CD4-positive, alpha-beta T cell (primary cell): ENCODE measurements at regions not wholly inside any gene's neighbourhood (a gene's known extent, or its start where the extent isn't known, plus 50 kb on each side); places are given as distances from the start of the nearest gene placed in this dataset.
A peak's percentile ranks its signal among the peaks of the same experiment; 100 is the strongest.

ENCODE experiments used
- ATAC-seq: fragments of 200-7000 bp; cut with Tn5 transposase; one replicate; pipeline ENCODE4 v1.10.0; 2022; ENCODE audit warnings: mild to moderate bottlenecking; ENCODE audit not compliant: poor library complexity
- CTCF ChIA-PET: fragments of 350-600 bp; sonication (Branson Sonifier 250); formaldehyde crosslinking; loops from one replicate; lab custom pipeline; 2021; ENCODE audit warnings: antibody characterized with exemption, inconsistent platforms; lab: Charles Lee
- POLR2A ChIA-PET: fragments of 350-600 bp; sonication (Branson Sonifier 250); formaldehyde crosslinking; loops from one replicate; lab custom pipeline; 2021; ENCODE audit warnings: antibody characterized with exemption, inconsistent platforms; lab: Charles Lee
- DNase-seq, 14 experiments: peaks; one replicate each; pipeline ENCODE4 v3.0.0-alpha.2; 2013 to 2020; ENCODE audit warnings: mixed read lengths in 2 of 14
- H3K27ac ChIP-seq, 2 donors: one replicate each; pipeline versions ENCODE4 v1.5.1 to v1.7.0; 2013; ENCODE audit warnings: low read length in 2 of 2, low read depth in 1 of 2, mild to moderate bottlenecking in 1 of 2
- H3K27me3 ChIP-seq, 2 experiments: 1 replicate in 1 of 2; 2 replicates in 1 of 2; pipeline versions ENCODE4 v1.6.1 to v1.7.0; 2013; ENCODE audit warnings: low read length in 2 of 2, control low read depth in 1 of 2, mild to moderate bottlenecking in 1 of 2, moderate library complexity in 1 of 2; ENCODE audit not compliant: insufficient read depth in 2 of 2, control insufficient read depth in 1 of 2
- H3K36me3 ChIP-seq: one replicate; pipeline ENCODE4 v1.6.1; 2013; ENCODE audit warnings: low read length, control low read depth; ENCODE audit not compliant: insufficient read depth
- H3K4me1 ChIP-seq: one replicate; pipeline ENCODE4 v1.6.1; 2013; ENCODE audit warnings: low read length, control low read depth; ENCODE audit not compliant: insufficient read depth
- H3K4me3 ChIP-seq: one replicate; pipeline ENCODE4 v1.5.1; 2013; ENCODE audit warnings: mild to moderate bottlenecking, low read length, moderate library complexity
- H3K9me3 ChIP-seq, 2 experiments: 1 replicate in 1 of 2; 2 replicates in 1 of 2; pipeline versions ENCODE4 v1.6.1 to v1.7.0; 2013; ENCODE audit warnings: low read length in 2 of 2, mild to moderate bottlenecking in 2 of 2, control low read depth in 1 of 2, moderate library complexity in 1 of 2; ENCODE audit not compliant: control insufficient read depth in 1 of 2, insufficient read depth in 1 of 2
- H3K27ac Mint-ChIP-seq: one replicate; pipeline ENCODE4 v1.8.0; 2020; ENCODE audit warnings: mixed read lengths
- H3K27me3 Mint-ChIP-seq: one replicate; pipeline ENCODE4 v1.8.0; 2021; ENCODE audit warnings: mixed read lengths
- H3K36me3 Mint-ChIP-seq: one replicate; pipeline ENCODE4 v1.8.0; 2021; ENCODE audit warnings: low read depth, mixed read lengths
- H3K4me1 Mint-ChIP-seq: one replicate; pipeline ENCODE4 v1.8.0; 2021; ENCODE audit warnings: low read depth, mixed read lengths
- H3K4me3 Mint-ChIP-seq: one replicate; pipeline ENCODE4 v1.8.0; 2020; ENCODE audit warnings: mild to moderate bottlenecking, mixed read lengths
- H3K9me3 Mint-ChIP-seq: one replicate; pipeline ENCODE4 v1.8.0; 2020; ENCODE audit warnings: mixed read lengths
- intact Hi-C, 2 experiments: fragments of 100-400 bp; cut with DNase I in 1 of 2; cut with micrococcal nuclease in 1 of 2; formaldehyde crosslinking; loops; one replicate each; pipeline versions ENCODE4 v1.15.1 to v1.9.0; 2023 to 2025; cut with DNase I, micrococcal nuclease
- TF ChIP-seq, protein P1 (sequence below): fragments of 200-600 bp; IDR thresholded peaks from one replicate; pipeline ENCODE4 v1.8.0; 2022; ENCODE audit warnings: antibody characterized with exemption, mild to moderate bottlenecking

DNA sequence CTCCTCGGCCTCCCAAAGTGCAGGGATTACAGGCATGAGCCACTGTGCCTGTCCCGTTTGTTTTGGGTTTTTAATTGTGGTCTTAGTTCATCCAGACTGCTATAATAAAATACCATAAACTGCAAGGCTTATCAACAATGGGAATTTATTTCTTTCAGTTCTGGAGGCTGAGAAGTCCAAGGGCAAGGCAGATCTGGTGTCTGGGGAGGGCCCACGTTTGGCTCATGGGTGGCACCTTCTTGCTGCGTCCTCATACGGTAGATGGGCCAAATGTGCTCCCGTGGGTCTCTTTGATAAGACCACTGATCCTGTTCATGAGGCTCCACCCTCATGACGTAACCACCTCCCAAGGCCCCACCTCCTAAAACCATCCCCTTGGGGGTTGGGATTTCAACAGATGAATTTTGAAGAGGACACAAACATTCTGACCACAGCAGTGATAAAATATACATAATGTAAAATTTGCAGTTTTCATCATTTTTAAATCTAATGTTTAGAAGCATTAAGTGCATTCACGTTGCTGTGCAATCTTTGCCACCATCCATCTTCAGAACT, 133.4 kb upstream of the ERRFI1 start:
- Histone ChIP-seq H3K9me3 (no peaks in the 10 kb centered on the region), H3K27me3 (peaks cover 0 to 3% of the 10 kb centered on the region in 2 experiments), H3K4me1 (peaks cover 7% of the 10 kb centered on the region), H3K4me3 (no peak overlapping the region), H3K36me3 (no peaks in the 10 kb centered on the region), H3K27ac (no peak overlapping the region)
- ATAC-seq (no peak), DNase-seq (no peak)
- CTCF ChIA-PET: no interaction called here
- H3K27ac Mint-ChIP-seq: no peak overlapping the region
- peaks cover 9% of the 10 kb centered on the region for H3K27me3 Mint-ChIP-seq
- H3K4me1 Mint-ChIP-seq: peaks cover 3% of the 10 kb centered on the region
- POLR2A ChIA-PET: no interaction called here
- no peaks in the 10 kb centered on the region for H3K36me3 Mint-ChIP-seq
- TF ChIP-seq, protein P1, sequence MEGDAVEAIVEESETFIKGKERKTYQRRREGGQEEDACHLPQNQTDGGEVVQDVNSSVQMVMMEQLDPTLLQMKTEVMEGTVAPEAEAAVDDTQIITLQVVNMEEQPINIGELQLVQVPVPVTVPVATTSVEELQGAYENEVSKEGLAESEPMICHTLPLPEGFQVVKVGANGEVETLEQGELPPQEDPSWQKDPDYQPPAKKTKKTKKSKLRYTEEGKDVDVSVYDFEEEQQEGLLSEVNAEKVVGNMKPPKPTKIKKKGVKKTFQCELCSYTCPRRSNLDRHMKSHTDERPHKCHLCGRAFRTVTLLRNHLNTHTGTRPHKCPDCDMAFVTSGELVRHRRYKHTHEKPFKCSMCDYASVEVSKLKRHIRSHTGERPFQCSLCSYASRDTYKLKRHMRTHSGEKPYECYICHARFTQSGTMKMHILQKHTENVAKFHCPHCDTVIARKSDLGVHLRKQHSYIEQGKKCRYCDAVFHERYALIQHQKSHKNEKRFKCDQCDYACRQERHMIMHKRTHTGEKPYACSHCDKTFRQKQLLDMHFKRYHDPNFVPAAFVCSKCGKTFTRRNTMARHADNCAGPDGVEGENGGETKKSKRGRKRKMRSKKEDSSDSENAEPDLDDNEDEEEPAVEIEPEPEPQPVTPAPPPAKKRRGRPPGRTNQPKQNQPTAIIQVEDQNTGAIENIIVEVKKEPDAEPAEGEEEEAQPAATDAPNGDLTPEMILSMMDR: no peak
- no peaks in the 10 kb centered on the region for H3K9me3 Mint-ChIP-seq
- no peak overlapping the region for H3K4me3 Mint-ChIP-seq
- intact Hi-C loops: no loop called here

DNA sequence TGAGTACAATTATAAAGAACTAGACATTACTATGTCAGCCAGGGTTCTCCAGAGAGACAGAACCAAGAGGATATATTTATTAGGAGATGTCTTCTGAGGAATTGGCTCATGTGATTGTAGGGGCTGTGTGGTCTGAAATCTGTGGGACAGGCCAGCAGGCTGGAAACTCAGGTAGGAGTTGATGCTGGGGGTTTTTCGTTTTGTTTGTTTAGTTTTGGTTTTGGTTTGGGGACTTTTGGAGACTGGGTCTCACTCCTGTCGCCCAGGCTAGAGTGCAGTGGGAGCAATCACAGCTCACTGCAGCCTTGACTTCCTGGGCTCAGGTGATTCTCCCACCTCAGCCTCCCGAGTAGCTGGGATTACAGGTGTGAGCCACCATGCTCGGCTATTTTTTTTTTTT, 132.9 kb upstream of the ERRFI1 start:
- DNase-seq (peak in 1 of 14 experiments; percentile 23), ATAC-seq (no peak)
- Mint-ChIP-seq H3K9me3 (no peaks in the 10 kb centered on the region), H3K27me3 (peaks cover 9% of the 10 kb centered on the region), H3K27ac (no peak overlapping the region), H3K36me3 (no peaks in the 10 kb centered on the region), H3K4me3 (no peak overlapping the region), H3K4me1 (peaks cover 9% of the 10 kb centered on the region)
- ChIA-PET POLR2A (no interaction called here), CTCF (no interaction called here)
- H3K36me3 ChIP-seq: no peaks in the 10 kb centered on the region
- H3K4me1 ChIP-seq: peaks cover 12% of the 10 kb centered on the region
- intact Hi-C loops: no loop called here
- H3K9me3 ChIP-seq: peaks cover 0 to 1% of the 10 kb centered on the region in 2 experiments
- peaks cover 0 to 3% of the 10 kb centered on the region in 2 experiments for H3K27me3 ChIP-seq
- no peak overlapping the region for H3K27ac ChIP-seq
- TF ChIP-seq, protein P1: no peak
- no peak overlapping the region for H3K4me3 ChIP-seq

DNA sequence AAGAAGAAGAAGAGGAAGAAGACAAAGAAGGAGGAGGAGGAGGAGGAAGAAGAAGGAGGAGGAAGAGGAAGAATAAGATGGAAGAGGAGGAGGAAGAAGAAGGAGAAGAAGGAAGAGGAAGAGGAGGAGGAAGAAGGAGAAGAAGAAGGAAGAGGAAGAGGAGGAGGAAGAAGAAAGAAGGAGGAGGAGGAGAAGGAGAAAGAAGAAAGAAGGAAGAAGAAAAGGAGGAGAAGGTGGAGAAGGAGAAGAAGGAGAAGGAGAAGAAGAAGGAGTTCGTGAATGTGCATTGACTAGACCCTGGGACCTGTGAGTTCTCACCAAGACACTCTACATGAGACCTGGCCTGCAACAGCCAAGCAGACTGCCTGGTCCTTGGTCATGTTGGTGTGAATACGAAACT, 131.7 kb upstream of the ERRFI1 start:
- intact Hi-C loops: no loop called here
- Histone ChIP-seq H3K36me3 (no peaks in the 10 kb centered on the region), H3K9me3 (peaks cover 0 to 7% of the 10 kb centered on the region in 2 experiments), H3K27ac (no peak overlapping the region), H3K4me1 (peaks cover 25% of the 10 kb centered on the region), H3K27me3 (peaks cover 0 to 3% of the 10 kb centered on the region in 2 experiments), H3K4me3 (no peak overlapping the region)
- H3K36me3 Mint-ChIP-seq: no peaks in the 10 kb centered on the region
- POLR2A ChIA-PET: no interaction called here
- no peak for DNase-seq
- no peak overlapping the region for H3K4me3 Mint-ChIP-seq
- peaks cover 8% of the 10 kb centered on the region for H3K9me3 Mint-ChIP-seq
- TF ChIP-seq, protein P1: no peak
- CTCF ChIA-PET: no interaction called here
- H3K27me3 Mint-ChIP-seq: peaks cover 15% of the 10 kb centered on the region
- ATAC-seq: no peak
- H3K27ac Mint-ChIP-seq: no peak overlapping the region
- H3K4me1 Mint-ChIP-seq: peaks cover 21% of the 10 kb centered on the region
